Dendritic cell treated with granulocyte-macrophage colony-stimulating factor and Interleukin-4, amounts not matched to agents 40 ng/mL and 50 ng/mL, for 4 days (primary cell): ENCODE measurements at regions not wholly inside any gene's neighbourhood (a gene's known extent, or its start where the extent isn't known, plus 50 kb on each side); places are given as distances from the start of the nearest gene placed in this dataset.

ENCODE experiments used
- H3K27ac Mint-ChIP-seq: one replicate; pipeline ENCODE4 v1.8.0; 2022; ENCODE audit warnings: mild to moderate bottlenecking, mixed read lengths
- H3K27me3 Mint-ChIP-seq: one replicate; pipeline ENCODE4 v1.8.0; 2022; ENCODE audit warnings: mild to moderate bottlenecking, mixed read lengths
- H3K36me3 Mint-ChIP-seq: one replicate; pipeline ENCODE4 v1.8.0; 2022; ENCODE audit warnings: low read depth, mixed read lengths
- H3K4me1 Mint-ChIP-seq: one replicate; pipeline ENCODE4 v1.8.0; 2022; ENCODE audit warnings: low read depth, mixed read lengths
- H3K4me3 Mint-ChIP-seq: one replicate; pipeline ENCODE4 v1.8.0; 2022; ENCODE audit warnings: mild to moderate bottlenecking, moderate library complexity, mixed read lengths
- H3K9me3 Mint-ChIP-seq: one replicate; pipeline ENCODE4 v1.8.0; 2022; ENCODE audit warnings: mixed read lengths
- intact Hi-C: fragments of 100-400 bp; cut with micrococcal nuclease; formaldehyde crosslinking; loops from one replicate; pipeline ENCODE4 v1.15.0; 2022

DNA sequence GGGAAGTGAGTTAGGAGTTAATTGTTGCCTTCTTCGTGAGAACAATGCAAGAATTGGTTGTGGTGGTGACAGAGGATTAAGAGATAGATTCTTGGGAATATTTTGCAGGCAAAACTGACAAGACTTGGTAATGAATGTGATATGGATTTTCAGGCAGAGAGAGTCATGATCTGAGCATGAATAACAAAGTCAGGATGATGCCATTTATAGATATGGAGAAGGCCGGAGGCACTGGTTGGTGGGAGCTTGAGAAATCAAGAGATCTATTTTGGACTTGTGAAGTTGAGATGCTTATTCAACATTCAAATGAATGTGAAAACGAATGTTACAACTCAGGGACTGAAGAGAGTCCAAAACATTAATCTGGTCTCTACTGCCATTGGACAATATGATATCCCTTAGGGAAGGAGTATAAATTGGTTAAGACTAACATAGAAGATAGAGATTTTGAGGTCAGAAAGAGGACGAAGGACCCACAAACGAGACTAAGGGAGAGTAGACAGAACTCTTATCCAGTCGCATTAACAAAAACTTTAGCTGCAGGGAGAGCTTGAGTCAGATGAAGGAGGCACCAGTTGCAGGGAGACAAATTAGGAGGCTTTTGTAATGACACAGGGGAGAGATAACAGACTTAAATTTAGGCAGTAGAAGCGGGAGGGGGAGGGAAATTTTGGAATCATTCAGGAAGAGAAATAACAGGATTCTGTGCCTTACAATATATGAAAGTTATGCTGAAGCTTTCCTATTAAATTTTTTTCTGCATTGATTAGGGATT lies 1090.6 kb downstream of the GALC start:
- Mint-ChIP-seq H3K9me3 (no peaks in the 10 kb centered on the region), H3K36me3 (no peaks in the 10 kb centered on the region)
- intact Hi-C loops = loop anchor here (5.0 to 10.0 kb wide), 2 partner anchors 440 to 868 kb away; no protein-coding TSS in a partner anchor

DNA sequence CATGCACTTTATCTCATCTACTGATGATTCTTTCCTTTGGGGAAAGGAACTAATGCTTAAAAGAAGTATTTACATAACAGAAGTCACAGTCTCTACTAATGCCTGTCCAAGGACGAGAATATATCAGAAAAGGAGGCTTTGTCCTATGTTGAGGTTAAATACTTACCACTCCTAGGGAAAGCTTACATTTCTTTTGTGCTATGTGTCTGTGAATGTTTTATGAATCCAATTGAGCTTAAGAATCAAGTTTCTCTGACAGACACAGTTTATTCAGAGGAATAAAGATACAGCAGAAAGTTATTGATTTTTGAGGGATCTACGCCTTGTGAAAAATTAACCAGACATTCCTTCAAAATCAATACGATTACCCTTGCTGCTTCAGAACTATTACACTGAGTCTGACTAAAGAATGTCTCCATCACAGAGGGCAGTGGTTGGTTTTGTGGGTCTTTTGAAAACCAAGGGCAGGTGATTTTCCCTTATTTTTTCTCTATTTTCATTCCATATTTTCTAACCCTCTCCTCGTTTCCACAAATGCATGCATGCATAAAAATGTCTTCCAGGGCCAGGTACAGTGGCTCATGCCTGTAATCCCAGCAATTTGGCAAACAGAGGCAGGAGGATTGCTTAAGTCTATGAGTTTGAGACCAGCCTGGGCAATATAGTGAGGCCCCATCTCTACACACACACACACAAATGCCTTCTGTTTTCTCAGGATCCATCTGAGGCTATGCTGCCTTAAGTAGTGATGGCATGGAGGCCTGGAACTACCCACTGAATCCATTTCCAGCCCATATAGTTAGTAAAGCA lies 1095.1 kb downstream of the GALC start:
- H3K36me3 Mint-ChIP-seq = no peaks in the 10 kb centered on the region
- H3K4me1 Mint-ChIP-seq = no peaks in the 10 kb centered on the region
- H3K27ac Mint-ChIP-seq = no peak overlapping the region
- H3K4me3 Mint-ChIP-seq = no peak overlapping the region
- H3K9me3 Mint-ChIP-seq = no peaks in the 10 kb centered on the region
- H3K27me3 Mint-ChIP-seq = no peaks in the 10 kb centered on the region
- intact Hi-C loops = no loop called here

More for the DNA sequence above, 1090.6 kb downstream of the GALC start:
- no peaks in the 10 kb centered on the region for H3K4me1 Mint-ChIP-seq
- H3K4me3 Mint-ChIP-seq = no peak overlapping the region
- H3K27ac Mint-ChIP-seq = no peak overlapping the region
- no peaks in the 10 kb centered on the region for H3K27me3 Mint-ChIP-seq

- Mint-ChIP-seq H3K27ac (no peak overlapping the region), H3K4me3 (no peak overlapping the region), H3K9me3 (no peaks in the 10 kb centered on the region), H3K27me3 (no peaks in the 10 kb centered on the region), H3K4me1 (no peaks in the 10 kb centered on the region), H3K36me3 (no peaks in the 10 kb centered on the region)
- intact Hi-C loops = no loop called here
Observed at GRCh38 chr14:86897224-86897623, 1095.8 kb downstream of the GALC start.

DNA sequence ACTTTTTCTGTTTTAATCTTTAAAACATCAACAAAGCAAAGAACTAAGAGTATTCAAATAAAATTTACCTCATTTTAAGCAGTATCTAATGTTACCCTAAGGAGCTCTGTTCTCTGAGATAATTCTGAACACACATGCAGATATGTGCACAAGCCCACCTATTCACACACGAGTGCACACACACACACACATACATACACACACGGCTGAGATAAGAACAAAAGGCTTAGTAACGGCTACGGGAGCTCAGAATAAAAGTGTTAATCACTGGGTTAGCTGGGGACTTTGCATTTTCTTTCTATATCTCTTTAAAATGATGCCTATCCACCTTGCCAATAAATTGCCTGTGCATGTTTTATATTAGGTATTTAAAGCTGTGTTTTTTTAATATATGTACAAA lies 1096.3 kb downstream of the GALC start:
- Mint-ChIP-seq H3K27ac (no peak overlapping the region), H3K36me3 (no peaks in the 10 kb centered on the region), H3K27me3 (no peaks in the 10 kb centered on the region), H3K4me1 (no peaks in the 10 kb centered on the region), H3K9me3 (no peaks in the 10 kb centered on the region), H3K4me3 (no peak overlapping the region)
- intact Hi-C loops = no loop called here

- no peak overlapping the region for H3K27ac Mint-ChIP-seq
- H3K4me3 Mint-ChIP-seq = no peak overlapping the region
- no peaks in the 10 kb centered on the region for H3K9me3 Mint-ChIP-seq
- H3K36me3 Mint-ChIP-seq = no peaks in the 10 kb centered on the region
- intact Hi-C loops = no loop called here
- H3K4me1 Mint-ChIP-seq = no peaks in the 10 kb centered on the region
- H3K27me3 Mint-ChIP-seq = no peaks in the 10 kb centered on the region
Observed at GRCh38 chr14:86892152-86892956, 1100.6 kb downstream of the GALC start.

GRCh38 chr14:86885280-86885679 lies 1107.7 kb downstream of the GALC start:
- intact Hi-C loops = no loop called here
- H3K36me3 Mint-ChIP-seq = no peaks in the 10 kb centered on the region
- no peaks in the 10 kb centered on the region for H3K4me1 Mint-ChIP-seq

DNA sequence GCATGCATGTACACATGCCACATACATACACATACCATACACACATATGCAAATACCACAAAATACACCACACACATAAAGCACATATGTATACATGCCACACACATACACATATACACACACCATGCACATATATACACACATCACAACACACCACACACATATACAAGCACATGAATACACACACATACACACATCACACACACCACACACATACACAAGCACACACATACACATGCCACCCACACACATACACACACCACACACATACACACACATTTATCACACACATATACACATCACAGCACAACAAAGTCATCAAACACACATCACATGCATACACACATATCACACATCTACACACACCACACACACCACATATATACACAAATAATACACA lies 1108.5 kb downstream of the GALC start:
- Mint-ChIP-seq H3K9me3 (no peaks in the 10 kb centered on the region), H3K27me3 (no peaks in the 10 kb centered on the region), H3K4me1 (no peaks in the 10 kb centered on the region), H3K4me3 (no peak overlapping the region), H3K36me3 (no peaks in the 10 kb centered on the region), H3K27ac (no peak overlapping the region)
- intact Hi-C loops = no loop called here

More at GRCh38 chr14:86885280-86885679, 1107.7 kb downstream of the GALC start:
- H3K27ac Mint-ChIP-seq = no peak overlapping the region
- H3K27me3 Mint-ChIP-seq = no peaks in the 10 kb centered on the region
- no peak overlapping the region for H3K4me3 Mint-ChIP-seq
- H3K9me3 Mint-ChIP-seq = no peaks in the 10 kb centered on the region

DNA sequence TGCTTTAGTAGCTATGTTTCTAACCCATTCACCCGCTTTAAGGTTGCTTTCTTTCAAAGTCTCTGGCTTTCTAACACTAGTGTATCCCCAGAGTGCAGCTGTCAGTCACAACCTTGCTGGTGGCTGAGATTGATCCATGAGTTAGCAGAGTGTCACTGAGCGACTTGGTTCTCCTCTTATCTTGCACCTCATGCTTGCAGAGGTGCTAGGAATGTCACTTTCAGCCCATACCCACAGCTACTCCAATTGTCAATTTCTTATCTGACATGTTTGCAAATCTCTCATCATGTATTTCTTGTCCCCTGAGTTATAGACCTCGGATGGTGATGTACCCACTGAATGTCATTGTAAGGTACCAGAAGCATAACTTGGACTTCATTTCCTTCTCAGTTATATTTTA lies 1110.2 kb downstream of the GALC start:
- no peaks in the 10 kb centered on the region for H3K9me3 Mint-ChIP-seq
- H3K27ac Mint-ChIP-seq = no peak overlapping the region
- no peak overlapping the region for H3K4me3 Mint-ChIP-seq
- H3K27me3 Mint-ChIP-seq = no peaks in the 10 kb centered on the region
- H3K36me3 Mint-ChIP-seq = no peaks in the 10 kb centered on the region
- intact Hi-C loops = no loop called here
- no peaks in the 10 kb centered on the region for H3K4me1 Mint-ChIP-seq

GRCh38 chr14:86865934-86866333 lies 1127.0 kb downstream of the GALC start:
- H3K36me3 Mint-ChIP-seq = no peaks in the 10 kb centered on the region
- no peaks in the 10 kb centered on the region for H3K4me1 Mint-ChIP-seq
- H3K27me3 Mint-ChIP-seq = no peaks in the 10 kb centered on the region
- intact Hi-C loops = no loop called here
- no peak overlapping the region for H3K4me3 Mint-ChIP-seq
- H3K27ac Mint-ChIP-seq = no peak overlapping the region
- H3K9me3 Mint-ChIP-seq = peaks cover 13% of the 10 kb centered on the region

- H3K27me3 Mint-ChIP-seq = no peaks in the 10 kb centered on the region
- H3K27ac Mint-ChIP-seq = no peak overlapping the region
- H3K4me3 Mint-ChIP-seq = no peak overlapping the region
- H3K4me1 Mint-ChIP-seq = no peaks in the 10 kb centered on the region
- intact Hi-C loops = no loop called here
- no peaks in the 10 kb centered on the region for H3K9me3 Mint-ChIP-seq
- no peaks in the 10 kb centered on the region for H3K36me3 Mint-ChIP-seq
Observed at GRCh38 chr14:86858591-86858990, 1134.4 kb downstream of the GALC start.

- Mint-ChIP-seq H3K9me3 (no peaks in the 10 kb centered on the region), H3K27me3 (no peaks in the 10 kb centered on the region), H3K27ac (no peak overlapping the region), H3K4me1 (no peaks in the 10 kb centered on the region), H3K4me3 (no peak overlapping the region), H3K36me3 (no peaks in the 10 kb centered on the region)
- intact Hi-C loops = no loop called here
Observed at GRCh38 chr14:86858031-86858430, 1135.0 kb downstream of the GALC start.

DNA sequence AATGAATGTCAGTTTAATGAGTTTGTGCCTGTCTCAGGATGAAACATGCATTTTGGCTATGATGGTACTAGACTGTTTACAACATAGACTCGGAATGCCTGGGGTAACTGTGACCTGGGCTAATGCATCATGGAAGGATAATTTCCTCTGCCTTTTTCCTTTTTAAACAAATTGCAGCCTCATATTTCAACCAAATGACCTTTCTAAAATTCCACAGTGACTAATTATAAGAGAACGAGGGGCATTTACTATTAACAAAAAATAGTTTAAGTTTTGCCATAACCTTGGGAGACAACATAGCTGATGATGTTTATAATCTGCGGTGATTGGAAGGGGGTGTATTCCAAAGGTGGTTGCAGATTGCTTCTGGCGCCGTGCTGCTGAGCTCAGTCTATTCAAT lies 1140.5 kb downstream of the GALC start:
- H3K36me3 Mint-ChIP-seq = no peaks in the 10 kb centered on the region
- intact Hi-C loops = no loop called here
- H3K4me1 Mint-ChIP-seq = no peaks in the 10 kb centered on the region
- H3K27me3 Mint-ChIP-seq = no peaks in the 10 kb centered on the region
- H3K9me3 Mint-ChIP-seq = no peaks in the 10 kb centered on the region
- no peak overlapping the region for H3K27ac Mint-ChIP-seq
- H3K4me3 Mint-ChIP-seq = no peak overlapping the region

DNA sequence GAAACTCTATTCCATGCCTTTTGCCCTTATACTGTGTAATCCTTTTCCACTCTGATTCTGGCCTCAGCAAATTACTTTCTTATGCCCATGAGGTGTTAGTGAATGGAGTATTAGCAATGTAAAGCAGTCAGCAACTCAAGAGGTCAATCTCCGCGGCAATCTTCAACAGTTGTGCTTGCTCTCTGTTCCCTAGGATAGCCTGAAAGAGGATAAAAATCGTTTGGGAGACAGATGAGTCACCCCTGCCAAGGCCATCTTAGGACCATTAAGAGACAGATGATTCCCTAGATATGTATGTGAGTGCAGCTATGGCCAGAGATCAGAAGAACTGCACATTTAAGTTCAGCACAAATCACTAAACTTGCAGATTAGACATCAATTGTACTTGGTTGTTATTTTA lies 1145.8 kb downstream of the GALC start:
- Mint-ChIP-seq H3K9me3 (no peaks in the 10 kb centered on the region), H3K27me3 (no peaks in the 10 kb centered on the region), H3K4me3 (no peak overlapping the region), H3K4me1 (no peaks in the 10 kb centered on the region), H3K36me3 (no peaks in the 10 kb centered on the region), H3K27ac (no peak overlapping the region)
- intact Hi-C loops = no loop called here

- Mint-ChIP-seq H3K27ac (no peak overlapping the region), H3K27me3 (no peaks in the 10 kb centered on the region), H3K4me1 (no peaks in the 10 kb centered on the region), H3K36me3 (no peaks in the 10 kb centered on the region), H3K4me3 (no peak overlapping the region), H3K9me3 (no peaks in the 10 kb centered on the region)
- intact Hi-C loops = no loop called here
Observed at GRCh38 chr14:86838363-86838762, 1154.6 kb downstream of the GALC start.
